H1 (cell line): ENCODE measurements at regions not wholly inside any gene's neighbourhood (a gene's known extent, or its start where the extent isn't known, plus 50 kb on each side); places are given as distances from the start of the nearest gene placed in this dataset.

Experiments used
- CTCF ChIA-PET: fragments of 300-600 bp; sonication (Branson Sonifier 250); formaldehyde crosslinking; loops from one replicate; lab custom pipeline; 2021; ENCODE audit not compliant: partially characterized antibody; lab: Charles Lee
- POLR2A ChIA-PET: fragments of 300-600 bp; sonication (Branson Sonifier 250); formaldehyde crosslinking; loops from one replicate; lab custom pipeline; 2021; ENCODE audit warnings: inconsistent platforms; ENCODE audit not compliant: partially characterized antibody; lab: Charles Lee
- DNase-seq, 2 experiments: peaks; one replicate each; pipeline versions ENCODE4 v3.0.0 to v3.0.0-alpha.2; 2010 to 2022; ENCODE audit warnings: low spot score in 2 of 2, low read depth in 1 of 2, mixed read lengths in 1 of 2
- FAIRE-seq: peaks from 2 replicates; lab custom pipeline; 2011; peaks lifted over from hg19 to GRCh38; lab: Jason Lieb, UNC
- H2AFZ ChIP-seq: 2 replicates; pipeline ENCODE4 v1.8.1; 2012; ENCODE audit warnings: low read length, inconsistent platforms
- H2AK5ac ChIP-seq: 2 replicates; pipeline ENCODE4 v1.6.1; 2013; ENCODE audit warnings: low read depth, low read length
- H2BK120ac ChIP-seq: replicated peaks from 2 replicates; pipeline ENCODE3; 2013; ENCODE audit warnings: low read depth, low read length, inconsistent platforms
- H2BK12ac ChIP-seq: 2 replicates; pipeline ENCODE4 v1.6.1; 2013; ENCODE audit warnings: low read depth, low read length
- H2BK15ac ChIP-seq: 2 replicates; pipeline ENCODE4 v1.6.1; 2013; ENCODE audit warnings: low read length
- H2BK20ac ChIP-seq: 2 replicates; pipeline ENCODE4 v1.6.1; 2013; ENCODE audit warnings: low read length
- H2BK5ac ChIP-seq: 2 replicates; pipeline ENCODE4 v1.6.1; 2013; ENCODE audit warnings: low read depth, low read length
- H3K14ac ChIP-seq: 2 replicates; pipeline ENCODE4 v1.6.1; 2013; ENCODE audit warnings: inconsistent platforms; ENCODE audit not compliant: insufficient read length
- H3K18ac ChIP-seq: 2 replicates; pipeline ENCODE4 v1.6.1; 2013; ENCODE audit warnings: low read length; ENCODE audit errors: extremely low read depth
- H3K23ac ChIP-seq: 2 replicates; pipeline ENCODE4 v1.6.1; 2013; ENCODE audit warnings: inconsistent platforms; ENCODE audit not compliant: insufficient read length
- H3K23me2 ChIP-seq: 2 replicates; pipeline ENCODE4 v1.6.1; 2013; ENCODE audit warnings: low read depth, low read length
- H3K27ac ChIP-seq: 2 replicates; pipeline ENCODE4 v1.6.1; 2011; ENCODE audit warnings: low read depth, low read length, inconsistent platforms
- H3K27me3 ChIP-seq, 4 experiments: replicated peaks in 1 of 4; 1 replicate in 1 of 4; 2 replicates in 3 of 4; pipeline versions ENCODE4 v1.6.1 to v1.8.1; 2011 to 2013; ENCODE audit warnings: low read length in 3 of 4, mild to moderate bottlenecking in 3 of 4, inconsistent platforms in 2 of 4, mixed read lengths in 2 of 4, moderate library complexity in 1 of 4; ENCODE audit not compliant: control insufficient read depth in 3 of 4, insufficient read depth in 3 of 4; ENCODE audit errors: extremely low read depth in 1 of 4
- H3K36me3 ChIP-seq, 4 experiments: 2 replicates each; pipeline versions ENCODE4 v1.6.1 to v1.8.1; 2011 to 2013; ENCODE audit warnings: mild to moderate bottlenecking in 4 of 4, low read length in 3 of 4, moderate library complexity in 2 of 4, control low read depth in 1 of 4, inconsistent platforms in 1 of 4; ENCODE audit not compliant: insufficient read depth in 4 of 4, control insufficient read depth in 2 of 4
- H3K4ac ChIP-seq: replicated peaks from 2 replicates; pipeline ENCODE3; 2013; ENCODE audit warnings: low read length, low read depth, mixed read lengths, inconsistent platforms; ENCODE audit not compliant: insufficient read length
- H3K4me1 ChIP-seq, 4 experiments: replicated peaks in 1 of 4; 1 replicate in 1 of 4; 2 replicates in 3 of 4; pipeline versions ENCODE4 v1.6.1 to v1.8.1; 2011 to 2013; ENCODE audit warnings: low read length in 3 of 4, inconsistent platforms in 2 of 4, mixed read lengths in 1 of 4; ENCODE audit not compliant: insufficient read depth in 4 of 4, control insufficient read depth in 3 of 4
- H3K4me2 ChIP-seq, 2 experiments: 2 replicates each; pipeline versions ENCODE4 v1.6.1 to v1.8.1; 2011 to 2013; ENCODE audit warnings: low read depth in 2 of 2, low read length in 2 of 2, control low read depth in 1 of 2, inconsistent platforms in 1 of 2, mild to moderate bottlenecking in 1 of 2; ENCODE audit not compliant: insufficient read depth in 1 of 2
- H3K4me3 ChIP-seq, 4 experiments: fragments of 200-600, 300-600 bp in 1 of 4; sonication (generic), shearing (Covaris generic), sonication (Bioruptor Twin) in 1 of 4; 2 replicates each; pipeline versions ENCODE4 v1.5.1 to v1.8.1; 2011 to 2016; ENCODE audit warnings: low read length in 4 of 4, low read depth in 3 of 4, control low read depth in 2 of 4, inconsistent platforms in 2 of 4, mild to moderate bottlenecking in 2 of 4, mixed read lengths in 1 of 4, moderate library complexity in 1 of 4; ENCODE audit not compliant: insufficient read depth in 2 of 4; ENCODE audit errors: extremely low read depth in 1 of 4
- H3K56ac ChIP-seq: replicated peaks from 2 replicates; pipeline ENCODE3; 2013; ENCODE audit warnings: low read depth, mild to moderate bottlenecking, mixed read lengths, low read length, inconsistent platforms; ENCODE audit not compliant: insufficient read length
- H3K79me1 ChIP-seq: 2 replicates; pipeline ENCODE4 v1.6.1; 2013; ENCODE audit warnings: low read depth, low read length, control low read depth
- H3K79me2 ChIP-seq, 2 experiments: 2 replicates each; pipeline versions ENCODE4 v1.6.1 to v1.8.1; 2012 to 2013; ENCODE audit warnings: low read length in 2 of 2, mild to moderate bottlenecking in 2 of 2, inconsistent platforms in 1 of 2; ENCODE audit not compliant: insufficient read depth in 2 of 2, control insufficient read depth in 1 of 2
- H3K9ac ChIP-seq, 4 experiments: replicated peaks in 1 of 4; 1 replicate in 1 of 4; 2 replicates in 3 of 4; pipeline versions ENCODE4 v1.6.1 to v1.8.1; 2011 to 2013; ENCODE audit warnings: low read depth in 3 of 4, low read length in 3 of 4, control low read depth in 2 of 4, mild to moderate bottlenecking in 2 of 4, moderate library complexity in 2 of 4, inconsistent platforms in 1 of 4; ENCODE audit errors: extremely low read depth in 1 of 4
- H3K9me3 ChIP-seq, 2 experiments: 2 replicates each; pipeline versions ENCODE4 v1.6.1 to v1.8.1; 2012 to 2013; ENCODE audit warnings: mild to moderate bottlenecking in 2 of 2, moderate library complexity in 2 of 2, control low read depth in 1 of 2, inconsistent platforms in 1 of 2, low read depth in 1 of 2, low read length in 1 of 2, mixed read lengths in 1 of 2; ENCODE audit not compliant: insufficient read depth in 2 of 2
- H4K20me1 ChIP-seq, 2 experiments: replicated peaks in 1 of 2; 2 replicates each; pipeline versions ENCODE3 to v1.8.1; 2011 to 2013; ENCODE audit warnings: inconsistent platforms in 2 of 2, low read length in 2 of 2, mild to moderate bottlenecking in 1 of 2; ENCODE audit not compliant: insufficient read depth in 2 of 2, control insufficient read depth in 1 of 2
- H4K5ac ChIP-seq: 2 replicates; pipeline ENCODE4 v1.6.1; 2013; ENCODE audit warnings: low read length, low read depth, mixed read lengths, inconsistent platforms; ENCODE audit not compliant: insufficient read length
- H4K8ac ChIP-seq: 2 replicates; pipeline ENCODE4 v1.8.0; 2013; ENCODE audit warnings: mild to moderate bottlenecking, moderate library complexity, low read length, inconsistent platforms; ENCODE audit not compliant: insufficient read depth; ENCODE audit errors: extremely low read depth
- H4K91ac ChIP-seq: replicated peaks from 2 replicates; pipeline ENCODE3; 2013; ENCODE audit warnings: low read length, mixed read lengths, inconsistent platforms; ENCODE audit not compliant: insufficient read length
- BACH1 ChIP-seq: IDR thresholded peaks from 2 replicates; pipeline ENCODE4 v1.6.1; 2012; ENCODE audit warnings: low read length, improper control_type of control experiment
- BCL11A ChIP-seq, 2 experiments: IDR thresholded peaks; one replicate each; pipeline ENCODE4 v1.6.1; 2011; ENCODE audit warnings: low read depth in 2 of 2, low read length in 2 of 2, mild to moderate bottlenecking in 2 of 2
- JUN ChIP-seq: IDR thresholded peaks from 2 replicates; pipeline ENCODE4 v1.6.1; 2011; ENCODE audit warnings: low read depth, mild to moderate bottlenecking, improper control_type of control experiment, low read length
- WGBS, 2 experiments: shearing (Covaris generic) in 1 of 2; methylation state at CpG; one replicate each; pipeline versions ENCODE4 v1.1.6 to v1.1.7; 2013 to 2015; ENCODE audit warnings: low lambda C conversion rate in 2 of 2, mixed read lengths in 2 of 2, inconsistent platforms in 1 of 2, low coverage in 1 of 2, missing lambda C conversion rate in 1 of 2; ENCODE audit not compliant: insufficient replicate concordance in 2 of 2, insufficient coverage in 1 of 2, insufficient read length in 1 of 2; ENCODE audit errors: extremely low coverage in 1 of 2, missing lambda C conversion rate in 1 of 2; 5-methylcytosine and 5-hydroxymethylcytosine counted together
- TF ChIP-seq, protein P1 (sequence below), 3 experiments: IDR thresholded peaks; 1 replicate in 2 of 3; 2 replicates in 1 of 3; pipeline versions ENCODE4 v1.5.1 to v1.6.1; 2011; ENCODE audit warnings: low read length in 3 of 3, mild to moderate bottlenecking in 3 of 3, inconsistent platforms in 2 of 3, low read depth in 1 of 3, moderate library complexity in 1 of 3; ENCODE audit not compliant: insufficient read depth in 1 of 3; ENCODE audit errors: control extremely low read depth in 1 of 3

DNA sequence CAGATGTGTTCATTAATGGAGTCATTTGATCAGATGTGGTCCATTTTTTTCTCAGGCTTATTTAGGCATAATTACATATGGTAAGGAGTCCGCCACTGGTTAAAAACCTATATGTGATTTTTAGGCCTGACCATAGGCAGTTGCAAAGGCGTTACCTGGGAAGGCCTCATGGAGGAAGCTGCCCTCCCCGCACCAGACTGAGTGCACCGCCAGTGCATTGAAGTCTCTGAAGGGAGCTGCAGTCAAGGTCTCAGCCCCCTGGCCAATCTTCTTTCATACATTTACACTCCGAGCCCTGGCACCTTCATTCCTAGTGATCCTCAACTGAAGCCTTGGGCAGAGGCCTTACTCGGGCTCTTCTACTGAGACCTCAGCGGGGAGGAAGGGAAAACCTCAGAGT is 898.2 kb upstream of the AGA start:
- WGBS, 2 experiments: 97% methylated on average over 7 of the region's 7 CpGs; no CpG with 5 or more reads in 1 of the 2 experiments
- H3K14ac ChIP-seq: no peak overlapping the region
- no peak overlapping the region for H4K91ac ChIP-seq
- H2AK5ac ChIP-seq: no peak overlapping the region
- H3K4me1 ChIP-seq: no peaks in the 10 kb centered on the region
- no peak overlapping the region for H4K5ac ChIP-seq
- no peaks in the 10 kb centered on the region for H3K79me2 ChIP-seq
- no peak overlapping the region for H3K18ac ChIP-seq
- no peaks in the 10 kb centered on the region for H3K9me3 ChIP-seq
- H3K4me2 ChIP-seq: no peak overlapping the region
- no peak overlapping the region for H3K27ac ChIP-seq
- H2BK12ac ChIP-seq: no peak overlapping the region
- no peak for TF ChIP-seq BACH1
- TF ChIP-seq BCL11A (IDR thresholded peaks at IDR 0.05; ENCODE audit: low read depth in 2 of 2, low read length in 2 of 2): no peak
- TF ChIP-seq, protein P1, sequence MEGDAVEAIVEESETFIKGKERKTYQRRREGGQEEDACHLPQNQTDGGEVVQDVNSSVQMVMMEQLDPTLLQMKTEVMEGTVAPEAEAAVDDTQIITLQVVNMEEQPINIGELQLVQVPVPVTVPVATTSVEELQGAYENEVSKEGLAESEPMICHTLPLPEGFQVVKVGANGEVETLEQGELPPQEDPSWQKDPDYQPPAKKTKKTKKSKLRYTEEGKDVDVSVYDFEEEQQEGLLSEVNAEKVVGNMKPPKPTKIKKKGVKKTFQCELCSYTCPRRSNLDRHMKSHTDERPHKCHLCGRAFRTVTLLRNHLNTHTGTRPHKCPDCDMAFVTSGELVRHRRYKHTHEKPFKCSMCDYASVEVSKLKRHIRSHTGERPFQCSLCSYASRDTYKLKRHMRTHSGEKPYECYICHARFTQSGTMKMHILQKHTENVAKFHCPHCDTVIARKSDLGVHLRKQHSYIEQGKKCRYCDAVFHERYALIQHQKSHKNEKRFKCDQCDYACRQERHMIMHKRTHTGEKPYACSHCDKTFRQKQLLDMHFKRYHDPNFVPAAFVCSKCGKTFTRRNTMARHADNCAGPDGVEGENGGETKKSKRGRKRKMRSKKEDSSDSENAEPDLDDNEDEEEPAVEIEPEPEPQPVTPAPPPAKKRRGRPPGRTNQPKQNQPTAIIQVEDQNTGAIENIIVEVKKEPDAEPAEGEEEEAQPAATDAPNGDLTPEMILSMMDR (IDR thresholded peaks at IDR 0.05; ENCODE audit: control extremely low read depth in 1 of 3, insufficient read depth in 1 of 3, low read depth in 1 of 3, low read length in 3 of 3): no peak
- no peak for TF ChIP-seq JUN
- DNase-seq (no peak), FAIRE-seq (no peak)
- no peak overlapping the region for H2BK20ac ChIP-seq
- ChIA-PET POLR2A (interaction anchor here (1.1 kb wide), 1 partner anchor 77 kb away, joined by 3 read pairs; no protein-coding TSS in a partner anchor), CTCF (no interaction called here)
- H3K36me3 ChIP-seq: no peaks in the 10 kb centered on the region
- peak overlapping the region; percentile 85 for H2AFZ ChIP-seq
- no peak overlapping the region for H2BK5ac ChIP-seq
- no peaks in the 10 kb centered on the region for H3K79me1 ChIP-seq
- no peak overlapping the region for H3K4ac ChIP-seq
- H3K23me2 ChIP-seq: no peaks in the 10 kb centered on the region
- H3K23ac ChIP-seq: no peak overlapping the region
- no peak overlapping the region for H3K56ac ChIP-seq
- no peak overlapping the region for H4K8ac ChIP-seq
- no peak overlapping the region for H2BK120ac ChIP-seq
- H3K4me3 ChIP-seq: no peak overlapping the region
- H3K9ac ChIP-seq: no peak overlapping the region
- no peaks in the 10 kb centered on the region for H4K20me1 ChIP-seq
- H3K27me3 ChIP-seq: no peaks in the 10 kb centered on the region
- no peak overlapping the region for H2BK15ac ChIP-seq
